Activated CD4-positive, alpha-beta T cell treated with anti-CD3 and anti-CD28 coated beads, Interleukin-2, amount 50 U/mL, for 1 hour (primary cell): ENCODE measurements at regions not wholly inside any gene's neighbourhood (a gene's known extent, or its start where the extent isn't known, plus 50 kb on each side); places are given as distances from the start of the nearest gene placed in this dataset.
"Not testable (repeated sequence)": the region's sequence is repeated elsewhere in the genome, so short reads cannot be mapped to it uniquely, and the experiment has no call there.

ENCODE experiments used
- DNase-seq: peaks from one replicate; pipeline ENCODE4 v3.0.0-alpha.2; 2020

DNA sequence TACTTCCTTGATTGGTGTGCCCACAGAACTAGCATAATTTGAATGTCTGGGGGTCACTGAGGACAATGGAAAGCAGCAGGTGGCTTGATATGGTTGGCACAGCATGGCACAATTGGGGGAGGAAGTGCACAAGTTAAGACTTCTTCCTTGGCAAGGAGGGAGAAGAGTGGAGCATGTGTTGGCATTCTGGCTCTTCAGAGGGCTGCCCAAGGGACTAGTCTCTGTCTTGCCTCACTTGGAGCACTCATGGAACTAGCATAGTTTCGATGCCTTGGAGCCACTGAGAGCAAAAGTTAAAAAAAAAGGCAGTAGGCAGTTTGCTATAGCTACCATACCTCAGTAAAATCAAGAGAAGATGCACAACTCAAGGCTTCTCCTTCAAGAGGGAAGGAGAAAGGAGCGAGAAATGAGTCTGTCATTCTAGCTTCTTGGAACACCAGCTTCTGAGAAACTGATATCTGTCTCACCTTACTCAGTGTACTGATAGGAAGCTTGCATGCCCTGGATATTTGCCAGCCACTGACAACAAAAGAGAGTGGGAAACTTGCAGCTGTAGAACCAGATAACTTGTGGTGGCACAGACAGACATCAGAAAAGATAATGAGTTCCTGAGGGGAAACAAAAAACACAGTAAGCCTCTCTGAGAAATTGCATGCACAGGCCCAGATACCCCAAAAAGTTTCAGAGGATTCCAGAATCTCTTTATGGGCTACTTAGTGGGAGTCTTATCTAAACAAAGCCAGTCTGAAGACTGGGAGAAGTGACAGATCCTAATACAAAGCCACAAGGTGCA is 207.5 kb upstream of the SAMSN1 start:
- DNase-seq: no peak

DNA sequence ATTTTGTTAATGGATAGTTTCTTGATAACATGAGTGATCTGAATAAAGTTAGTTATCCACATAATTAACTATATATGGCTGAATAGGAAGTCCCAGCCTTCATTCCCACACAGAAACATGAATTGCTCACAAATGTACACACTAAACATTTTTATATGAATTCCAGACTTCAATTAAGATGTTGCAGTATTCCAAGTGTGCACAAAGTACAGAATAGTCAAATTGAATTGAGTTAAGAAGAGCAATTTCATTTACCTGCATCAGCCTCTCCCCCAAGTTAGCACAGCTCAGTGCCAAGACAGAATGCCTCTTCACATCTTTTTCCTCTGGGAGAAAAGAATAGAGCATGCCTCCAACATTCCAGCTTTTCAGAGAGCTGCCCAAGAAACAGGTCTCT is 207.0 kb upstream of the SAMSN1 start:
- DNase-seq: no peak

DNA sequence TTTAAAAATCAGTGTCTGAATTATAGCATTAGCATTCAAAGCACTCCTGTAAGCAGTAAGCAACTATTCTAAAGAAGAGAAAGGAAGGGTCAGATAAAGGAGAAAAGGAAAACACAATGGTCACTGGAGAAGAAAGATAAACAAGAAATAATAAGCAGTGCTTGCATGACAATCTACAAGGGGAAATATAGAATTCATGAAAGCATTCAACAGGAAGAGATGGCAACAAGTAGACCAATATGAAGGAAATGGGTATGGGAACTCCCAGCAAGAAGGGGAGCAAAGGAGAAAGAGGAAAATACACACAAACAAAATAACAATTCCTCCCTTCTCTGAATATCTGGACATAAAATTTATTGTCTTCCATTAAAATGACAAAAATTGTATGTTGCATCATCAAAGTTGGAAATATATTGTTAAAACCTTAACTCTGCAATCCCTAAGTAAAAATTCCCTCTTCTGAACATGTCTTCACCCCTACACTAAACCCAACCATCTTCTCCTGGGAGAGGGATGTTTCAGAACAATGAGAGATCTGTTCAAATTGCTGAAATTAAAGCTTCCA is 206.3 kb upstream of the SAMSN1 start:
- DNase-seq: no peak

DNA sequence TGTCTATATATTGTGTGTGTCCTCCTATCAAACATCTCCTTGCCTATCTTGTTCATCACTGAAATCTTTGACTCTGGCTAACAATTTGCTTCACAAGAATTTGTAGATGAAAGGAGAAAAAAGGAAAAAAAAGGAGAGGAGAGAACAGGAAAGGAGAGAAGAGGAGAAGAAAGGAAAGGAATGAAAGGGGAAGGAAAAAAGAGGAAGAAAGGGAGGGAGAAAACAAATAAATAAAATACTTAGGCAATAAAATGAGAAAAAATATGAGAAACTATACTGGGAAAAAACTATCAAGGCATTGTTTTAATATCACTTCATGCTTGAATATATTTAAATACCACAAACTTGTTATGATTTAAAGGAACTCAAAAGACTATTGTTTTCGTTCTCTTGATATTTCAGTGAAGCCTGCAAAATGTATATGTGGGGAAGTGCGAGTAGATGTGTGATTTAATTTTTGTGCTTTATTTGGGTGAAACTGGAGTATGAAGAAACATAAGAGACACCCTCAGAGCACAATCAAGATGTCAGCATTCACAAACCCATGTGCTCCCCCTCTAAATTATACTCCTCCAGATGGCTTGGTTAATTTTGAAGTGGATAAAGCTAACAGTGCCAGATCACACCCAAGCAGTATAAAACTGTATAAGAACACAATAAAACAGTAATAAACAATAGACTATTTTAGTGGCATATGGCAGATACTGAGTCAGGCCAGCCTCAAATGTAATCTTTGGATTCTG is 205.7 kb upstream of the SAMSN1 start:
- DNase-seq: no peak

DNA sequence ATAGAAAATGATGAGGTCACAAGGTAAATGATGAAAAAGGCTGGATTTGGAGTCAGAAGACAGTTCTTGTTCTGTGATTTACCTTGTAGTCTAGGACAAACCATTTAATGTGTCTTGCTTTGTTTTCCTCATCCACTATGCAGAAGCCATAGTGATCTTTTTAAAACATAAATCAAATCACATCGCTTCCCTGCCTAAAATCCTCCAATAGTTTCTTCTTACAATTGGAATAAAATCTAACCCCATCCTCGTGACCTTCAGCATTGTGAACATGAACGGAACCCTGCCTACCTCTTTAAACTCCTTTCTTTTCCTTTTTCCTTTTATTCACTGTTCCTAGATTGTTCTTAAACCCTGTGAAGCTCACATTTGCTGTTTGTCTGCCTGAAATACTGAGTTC is 204.9 kb upstream of the SAMSN1 start:
- DNase-seq: no peak

DNA sequence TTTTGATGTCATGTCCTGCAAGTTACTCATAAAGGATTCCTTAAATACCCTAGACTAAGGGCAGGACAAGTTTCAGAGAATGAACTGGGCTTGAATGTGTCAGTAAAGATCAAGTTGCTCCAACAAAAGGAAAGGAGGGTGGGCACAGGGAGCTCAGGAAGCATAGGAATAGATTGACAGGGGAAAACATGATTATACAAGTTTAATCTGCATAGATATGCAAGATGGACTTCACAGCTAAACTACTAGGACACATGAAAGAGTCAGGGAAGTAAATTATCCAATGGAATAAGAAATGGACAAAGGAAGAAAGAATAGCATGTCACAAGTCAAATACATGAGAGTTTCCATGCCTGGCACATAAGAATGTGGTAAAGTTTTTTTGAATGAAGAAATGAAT is 203.9 kb upstream of the SAMSN1 start:
- no peak for DNase-seq

DNA sequence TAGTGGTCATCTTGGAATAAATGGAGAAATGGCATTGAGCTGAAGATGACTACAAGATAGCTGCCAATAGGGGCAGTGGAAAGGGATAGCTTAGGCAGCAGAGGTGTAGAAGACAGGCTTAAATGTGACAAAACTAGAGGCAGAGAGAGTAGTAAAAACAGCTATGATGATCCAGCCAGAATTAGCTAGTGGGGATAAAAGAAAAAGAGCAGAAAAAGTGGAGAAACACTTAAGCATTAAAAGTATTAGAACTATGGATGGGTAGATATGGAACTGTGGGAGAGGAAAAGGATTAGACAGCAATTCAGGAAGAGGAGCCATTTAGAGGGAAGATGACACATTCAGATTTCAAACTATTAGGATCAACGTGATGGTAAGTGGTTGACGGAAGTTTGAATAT is 202.5 kb upstream of the SAMSN1 start:
- DNase-seq: no peak

DNA sequence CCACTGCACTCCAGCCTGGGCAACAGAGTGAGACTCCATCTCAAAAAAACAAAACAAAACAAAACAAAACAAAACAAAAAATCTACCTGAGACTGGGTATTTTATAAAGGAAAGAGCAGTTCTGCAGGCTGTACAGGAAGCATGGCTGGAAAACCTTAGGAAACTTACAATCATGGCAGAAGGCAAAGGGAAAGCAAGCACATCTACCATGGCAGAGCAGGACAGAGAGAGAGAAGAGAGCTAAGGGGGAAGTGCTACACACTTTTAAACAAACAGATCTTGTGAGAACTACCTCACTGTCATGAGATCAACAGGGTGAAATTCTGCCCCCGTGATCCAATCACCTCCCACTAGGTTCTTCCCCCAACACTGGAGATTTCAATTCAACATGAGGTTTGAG is 198.3 kb upstream of the SAMSN1 start:
- DNase-seq: no peak

DNA sequence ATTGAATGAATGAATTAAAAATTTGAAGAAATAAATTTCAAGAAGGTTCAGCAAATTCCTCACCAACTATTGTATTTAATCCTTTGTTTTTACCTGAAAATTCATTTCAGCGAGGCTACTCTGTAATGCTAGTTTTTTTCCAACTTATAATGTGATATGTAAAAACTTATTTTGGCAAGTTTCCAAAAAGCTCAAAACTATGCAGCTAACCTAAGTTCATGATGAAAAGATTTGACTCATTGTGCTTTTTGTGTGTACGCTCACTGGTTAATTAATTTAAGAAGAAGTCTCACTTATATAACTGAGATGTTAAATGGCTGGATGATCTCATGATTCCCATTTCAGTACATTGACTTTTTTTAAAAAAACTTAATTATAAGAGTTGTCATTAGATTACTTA is 196.0 kb upstream of the SAMSN1 start:
- DNase-seq: no peak

DNA sequence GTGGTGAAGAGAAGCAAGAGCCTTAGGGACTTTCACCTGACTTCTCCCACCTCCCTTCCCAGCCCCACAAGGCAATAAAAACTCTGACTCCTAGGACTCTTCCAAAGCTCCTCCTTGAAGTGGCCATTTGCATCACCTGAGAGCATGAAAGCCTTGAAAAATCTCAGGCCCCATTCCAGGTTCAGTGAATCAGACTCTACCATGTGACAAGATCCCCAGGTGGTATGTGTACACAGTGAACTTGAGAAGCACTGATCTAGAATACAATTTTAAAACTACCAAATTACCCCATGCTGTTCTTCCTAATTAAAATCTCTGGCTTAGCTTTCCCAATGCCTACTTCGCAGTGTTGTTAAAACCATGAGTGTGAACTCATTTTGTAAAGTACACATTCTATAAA is 195.1 kb upstream of the SAMSN1 start:
- DNase-seq: no peak

DNA sequence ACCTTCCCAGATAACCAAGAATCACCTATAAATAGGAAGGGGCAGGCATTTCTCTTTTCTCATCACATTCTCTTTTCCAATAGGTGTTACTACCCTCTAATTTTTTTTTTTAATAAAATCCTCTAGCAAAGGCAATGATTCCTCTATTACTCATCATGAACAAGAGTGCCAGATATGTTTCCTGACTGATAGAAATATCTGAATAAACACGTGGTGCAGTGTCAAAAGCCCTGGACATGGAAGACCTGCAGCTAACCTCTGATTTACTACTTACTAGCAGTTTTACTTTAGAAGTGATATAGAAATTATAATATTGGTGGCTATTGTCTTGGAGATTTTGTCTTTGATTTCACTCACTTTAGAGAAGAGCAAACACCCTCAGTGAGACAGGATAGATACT is 194.6 kb upstream of the SAMSN1 start:
- DNase-seq: no peak

DNA sequence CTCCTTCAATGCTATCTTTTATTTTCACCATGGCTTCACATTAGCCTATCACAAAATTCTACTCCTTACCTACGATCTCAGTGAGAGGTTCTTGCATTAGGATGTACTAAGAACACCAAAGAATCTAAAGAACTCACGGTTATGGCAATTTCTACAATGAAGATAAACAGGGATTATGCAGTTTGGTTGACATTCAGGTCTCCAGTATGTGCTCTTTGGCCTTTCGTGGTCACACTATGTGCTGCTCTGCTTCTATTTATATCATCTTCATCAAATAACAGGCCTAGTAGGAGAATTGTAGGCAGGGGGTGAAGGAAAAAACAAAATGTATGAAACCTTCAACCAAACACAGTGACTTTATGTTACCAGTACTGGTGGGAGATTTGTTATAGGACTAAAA is 194.0 kb upstream of the SAMSN1 start:
- DNase-seq: no peak

DNA sequence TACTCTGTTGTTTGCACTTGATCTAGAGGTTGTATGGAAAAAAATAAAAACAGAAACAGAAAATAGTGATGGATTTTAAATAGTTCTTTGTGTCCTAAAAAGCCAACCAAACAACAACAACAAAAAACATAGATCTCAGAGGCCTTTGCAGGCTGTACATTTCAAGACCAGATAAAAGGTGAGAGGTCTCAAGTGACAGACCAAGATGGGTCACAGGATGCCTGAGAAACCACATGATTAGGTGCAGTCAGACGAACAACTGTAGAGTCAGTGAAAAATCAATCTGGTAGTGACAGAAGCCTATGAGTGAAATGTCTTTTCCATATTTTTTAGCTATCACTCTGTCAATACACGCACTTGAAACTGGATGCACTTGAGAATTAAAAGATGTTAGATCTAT is 193.5 kb upstream of the SAMSN1 start:
- no peak for DNase-seq

DNA sequence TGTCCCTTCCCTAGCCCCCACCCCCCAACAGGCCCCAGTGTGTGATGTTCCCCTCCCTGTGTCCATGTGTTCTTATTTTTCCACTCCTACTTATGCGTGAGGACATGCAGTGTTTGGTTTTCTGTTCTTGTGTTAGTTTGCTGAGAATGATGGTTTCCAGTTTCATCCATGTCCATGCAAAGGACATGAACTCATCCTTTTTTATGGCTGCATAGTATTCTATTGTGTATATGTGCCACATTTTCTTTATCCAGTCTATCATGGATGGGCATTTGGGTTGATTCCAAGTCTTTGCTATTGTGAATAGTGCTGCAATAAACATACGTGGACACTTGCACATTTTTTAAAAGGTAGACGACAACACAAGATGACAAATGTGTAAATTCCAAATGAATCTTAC is 192.5 kb upstream of the SAMSN1 start:
- not testable (repeated sequence) for DNase-seq

DNA sequence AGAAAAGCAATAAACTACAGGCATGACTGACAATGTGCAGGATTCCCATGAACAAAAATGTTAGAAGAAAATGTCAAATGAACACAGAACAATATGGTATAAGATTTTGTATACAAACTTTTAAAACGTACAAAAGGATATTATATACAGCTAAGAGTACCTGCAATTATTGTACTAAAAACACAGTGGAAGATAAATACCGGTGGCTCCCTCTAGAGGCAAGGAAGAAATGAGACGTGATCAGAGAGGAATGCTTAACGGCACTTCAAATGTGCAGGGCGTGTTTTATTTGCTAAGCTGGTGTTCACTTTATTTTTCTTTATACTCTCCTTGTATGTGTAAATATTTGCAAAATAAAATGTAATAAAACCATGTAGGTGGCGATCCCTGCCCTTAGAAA is 191.8 kb upstream of the SAMSN1 start:
- peak; percentile 29 for DNase-seq

DNA sequence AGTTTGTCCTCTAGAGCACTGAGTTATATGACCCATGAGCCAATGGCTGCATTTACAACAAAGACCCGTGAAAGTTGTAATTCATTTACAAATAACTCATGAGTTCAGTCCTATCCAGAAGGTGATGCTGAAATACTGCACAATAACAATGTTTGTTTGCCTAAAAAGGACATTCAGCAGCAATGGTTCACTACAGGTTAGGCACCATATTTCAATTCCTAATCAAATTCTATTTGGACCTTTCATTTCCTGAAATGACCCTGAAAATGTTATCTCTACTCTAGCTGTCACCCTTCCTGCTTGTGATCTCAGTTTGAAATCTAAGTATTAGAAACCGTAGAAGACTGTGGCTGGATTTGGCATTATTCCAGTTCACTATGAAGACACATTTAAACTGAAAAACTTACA is 191.2 kb upstream of the SAMSN1 start:
- no peak for DNase-seq

DNA sequence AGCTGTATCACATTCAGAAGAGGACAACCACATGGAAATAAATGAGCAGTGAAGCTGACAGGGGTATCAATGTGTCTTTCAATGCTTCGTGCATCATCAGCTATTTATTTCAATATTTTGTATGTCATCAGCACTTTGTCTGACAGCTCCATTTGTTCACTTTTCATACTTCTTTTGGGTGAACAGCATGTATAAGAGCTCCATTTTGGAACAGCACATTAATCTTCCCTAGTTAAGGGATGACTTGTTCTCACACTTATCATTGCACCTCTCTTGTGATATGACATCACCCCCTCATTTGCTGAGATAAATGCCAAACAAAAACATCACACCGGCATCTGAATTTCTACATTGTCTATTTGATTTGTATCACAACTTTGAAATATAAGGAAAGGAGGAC is 190.6 kb upstream of the SAMSN1 start:
- no peak for DNase-seq

DNA sequence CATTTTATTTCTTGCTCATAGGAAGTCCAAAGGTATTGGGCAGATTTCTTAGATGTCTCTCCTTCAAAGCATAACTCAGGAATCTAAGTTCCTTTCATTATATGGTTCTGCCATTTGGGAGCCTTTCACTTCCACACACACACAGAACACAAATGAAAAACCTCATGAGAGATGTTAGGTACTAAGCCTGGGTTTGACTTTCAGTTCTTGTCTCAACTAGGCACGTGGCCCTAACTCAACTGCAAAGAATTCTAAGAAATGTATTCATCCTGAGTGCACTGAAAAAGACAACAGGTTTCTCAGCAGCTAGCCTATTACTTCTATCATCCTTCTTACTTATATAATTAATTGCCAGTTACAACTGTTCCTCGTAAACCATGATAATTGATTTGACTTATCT is 190.0 kb upstream of the SAMSN1 start:
- DNase-seq: no peak

DNA sequence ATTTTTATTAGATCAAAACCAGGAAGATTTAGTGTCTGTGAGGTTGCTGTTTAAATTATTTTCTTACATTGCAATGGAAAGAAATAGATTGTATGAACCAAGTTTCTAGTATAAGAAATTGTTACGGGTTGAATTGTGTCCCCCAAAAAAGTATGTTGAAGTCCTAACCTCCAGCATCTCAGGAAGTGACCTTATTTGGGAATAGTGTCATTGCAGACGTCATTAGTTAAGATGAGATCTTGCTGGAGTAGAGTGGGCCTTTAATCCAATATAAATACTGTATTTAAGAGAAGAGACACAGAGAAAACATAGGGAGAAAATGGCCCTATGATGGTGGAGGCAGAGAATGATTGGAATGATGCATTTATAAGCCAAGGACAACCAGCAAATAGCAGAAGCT is 188.7 kb upstream of the SAMSN1 start:
- DNase-seq: no peak

DNA sequence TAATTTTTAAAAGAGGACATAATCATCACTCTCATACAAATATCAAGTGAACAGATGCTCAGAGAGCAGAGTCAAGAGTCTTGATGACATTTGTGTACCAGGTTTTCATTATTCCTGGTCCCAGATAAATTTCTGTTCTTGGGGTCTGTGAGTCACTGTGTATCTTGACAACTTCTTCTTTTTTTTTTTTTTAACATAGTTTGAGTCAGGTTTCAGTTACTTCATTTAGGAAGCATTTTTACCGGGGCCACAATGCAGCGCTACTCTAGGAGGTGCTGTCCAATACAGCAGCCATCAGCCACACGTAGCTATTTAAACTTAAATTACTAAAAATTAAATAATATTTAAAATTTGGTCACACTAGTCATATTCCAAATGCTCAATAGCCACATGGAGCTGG is 188.1 kb upstream of the SAMSN1 start:
- DNase-seq: no peak

DNA sequence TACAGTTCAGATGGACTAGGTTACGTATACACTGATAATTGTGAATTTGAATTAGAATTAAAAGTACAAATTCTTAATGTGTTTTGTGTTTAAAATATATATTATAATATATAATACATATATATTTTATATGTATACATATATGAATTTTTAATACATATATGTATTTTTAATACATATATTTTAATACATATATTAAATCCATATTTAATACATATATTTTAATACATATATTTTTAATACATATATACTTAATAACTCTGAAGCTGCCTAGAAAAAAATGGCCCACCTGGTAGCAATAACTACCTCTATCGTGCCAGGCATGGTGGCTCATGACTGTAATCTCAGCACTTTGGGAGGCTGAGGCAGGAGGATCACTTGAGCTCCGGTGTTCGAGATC is 179.1 kb upstream of the SAMSN1 start:
- no peak for DNase-seq

DNA sequence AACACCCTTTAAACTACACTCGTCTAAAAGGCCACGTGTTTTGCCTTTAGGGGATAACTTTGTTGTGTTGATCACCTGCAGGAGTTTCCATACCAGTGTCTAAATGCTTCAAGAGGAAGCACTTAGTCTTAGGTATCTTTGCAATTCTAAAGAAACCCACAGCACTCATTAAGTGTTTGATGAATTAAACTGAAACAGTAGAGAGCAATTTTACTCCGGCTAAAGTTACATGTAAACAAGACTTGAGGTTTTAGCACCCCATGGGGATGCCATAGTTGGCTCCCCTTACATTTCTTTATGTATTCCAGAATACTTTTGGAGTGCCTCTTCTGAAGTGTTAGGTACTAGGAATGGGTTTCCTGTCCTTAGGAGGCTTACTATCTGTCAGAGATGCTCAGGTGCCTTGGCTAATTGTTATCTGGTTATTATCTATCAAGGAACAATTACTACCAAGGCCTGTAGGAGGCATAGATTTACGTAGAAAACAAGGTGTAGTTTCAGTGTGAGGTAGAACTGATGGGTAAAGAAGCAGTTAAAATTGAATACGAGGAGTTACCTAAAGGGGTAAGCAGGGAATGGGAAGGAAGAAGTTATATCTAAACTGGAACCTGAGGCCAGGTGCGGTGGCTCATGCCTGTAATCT is 176.8 kb upstream of the SAMSN1 start:
- no peak for DNase-seq

DNA sequence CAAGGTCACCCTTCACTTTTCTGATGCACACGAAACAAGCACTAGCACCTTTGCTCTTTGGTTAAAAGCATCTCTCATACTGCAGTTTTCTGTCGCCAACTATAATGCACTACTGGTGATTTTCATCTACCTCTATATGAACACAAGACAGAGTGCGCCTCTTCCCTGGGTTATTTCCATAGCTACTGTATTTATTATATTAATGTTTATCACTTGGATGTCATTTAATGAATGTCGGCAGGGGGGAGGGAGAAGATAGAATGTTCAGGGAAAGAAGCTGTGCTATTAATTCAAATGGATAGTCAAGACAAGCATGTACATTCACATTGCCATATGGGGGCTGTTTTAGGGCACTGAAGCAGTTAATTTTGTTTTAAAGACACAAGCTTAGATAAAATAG is 174.1 kb upstream of the SAMSN1 start:
- no peak for DNase-seq

DNA sequence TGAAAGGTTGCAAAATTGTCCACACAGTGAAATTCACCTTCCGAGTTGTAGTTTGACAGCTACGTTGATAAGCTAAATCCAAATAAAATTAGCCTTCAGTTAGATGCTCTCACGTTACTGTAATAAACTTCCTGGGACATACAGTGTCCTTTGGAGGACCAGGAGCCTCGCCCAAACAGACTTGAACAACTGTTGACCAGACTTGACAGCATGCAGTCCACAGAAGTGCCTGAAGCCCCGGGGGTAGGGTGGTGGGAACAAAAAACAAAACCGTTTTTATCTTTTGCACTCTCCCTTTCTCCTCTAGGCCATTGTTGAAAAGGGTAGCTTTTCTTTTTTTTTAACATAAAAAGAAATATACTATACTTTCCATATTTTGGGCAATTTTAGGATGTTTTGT is 172.8 kb upstream of the SAMSN1 start:
- no peak for DNase-seq
